H9 (cell line): ENCODE measurements at regions not wholly inside any gene's neighbourhood (a gene's known extent, or its start where the extent isn't known, plus 50 kb on each side); places are given as distances from the start of the nearest gene placed in this dataset.

Source experiments
- DNase-seq: peaks from one replicate; pipeline ENCODE4 v3.0.0-alpha.2; 2017
- H2AFZ ChIP-seq: one replicate; pipeline ENCODE4 v1.6.1; 2013; ENCODE audit warnings: mild to moderate bottlenecking, low read length, control low read depth, moderate library complexity
- H2AK5ac ChIP-seq: 2 replicates; pipeline ENCODE4 v1.6.1; 2013; ENCODE audit warnings: low read length, control low read depth, mixed read lengths; ENCODE audit not compliant: insufficient read length
- H2BK120ac ChIP-seq: one replicate; pipeline ENCODE4 v1.6.1; 2013; ENCODE audit warnings: low read depth, mild to moderate bottlenecking, low read length, control low read depth, inconsistent platforms; ENCODE audit not compliant: poor library complexity, severe bottlenecking
- H2BK12ac ChIP-seq: 2 replicates; pipeline ENCODE4 v1.6.1; 2013; ENCODE audit warnings: low read length, control low read depth, mixed read lengths, low read depth; ENCODE audit not compliant: insufficient read length
- H2BK15ac ChIP-seq: 2 replicates; pipeline ENCODE4 v1.6.1; 2013; ENCODE audit warnings: low read depth, low read length, control low read depth
- H2BK20ac ChIP-seq: one replicate; pipeline ENCODE4 v1.6.1; 2013; ENCODE audit warnings: low read depth, mild to moderate bottlenecking, low read length, control low read depth, inconsistent platforms; ENCODE audit not compliant: poor library complexity, severe bottlenecking
- H2BK5ac ChIP-seq: 2 replicates; pipeline ENCODE4 v1.6.1; 2013; ENCODE audit warnings: low read length, control low read depth, mixed read lengths; ENCODE audit not compliant: insufficient read length
- H3K14ac ChIP-seq: 2 replicates; pipeline ENCODE4 v1.6.1; 2013; ENCODE audit warnings: low read length, control low read depth; ENCODE audit not compliant: insufficient read depth
- H3K18ac ChIP-seq: 2 replicates; pipeline ENCODE4 v1.6.1; 2013; ENCODE audit warnings: low read depth, mild to moderate bottlenecking, mixed read lengths, low read length, control low read depth; ENCODE audit not compliant: insufficient read length
- H3K23ac ChIP-seq: 2 replicates; pipeline ENCODE4 v1.6.1; 2013; ENCODE audit warnings: low read length, control low read depth, mixed read lengths, low read depth; ENCODE audit not compliant: insufficient read length
- H3K23me2 ChIP-seq: 2 replicates; pipeline ENCODE4 v1.6.1; 2013; ENCODE audit warnings: low read depth, mild to moderate bottlenecking, mixed read lengths, low read length, control low read depth; ENCODE audit not compliant: insufficient read length, poor library complexity, severe bottlenecking
- H3K27ac ChIP-seq: 2 replicates; pipeline ENCODE4 v1.5.1; 2013; ENCODE audit warnings: low read length, control low read depth, mixed read lengths, low read depth; ENCODE audit not compliant: insufficient read length
- H3K27me3 ChIP-seq: 2 replicates; pipeline ENCODE4 v1.6.1; 2013; ENCODE audit warnings: low read length, control low read depth, inconsistent platforms; ENCODE audit not compliant: insufficient read depth
- H3K4ac ChIP-seq: 2 replicates; pipeline ENCODE4 v1.6.1; 2013; ENCODE audit warnings: low read depth, mild to moderate bottlenecking, control low read depth, inconsistent platforms, low read length, moderate library complexity
- H3K4me1 ChIP-seq: 2 replicates; pipeline ENCODE4 v1.6.1; 2013; ENCODE audit warnings: low read length, control low read depth, inconsistent platforms; ENCODE audit not compliant: insufficient read depth
- H3K4me2 ChIP-seq: 2 replicates; pipeline ENCODE4 v1.6.1; 2013; ENCODE audit warnings: low read length, control low read depth, mixed read lengths; ENCODE audit not compliant: insufficient read length, insufficient read depth
- H3K56ac ChIP-seq: 2 replicates; pipeline ENCODE4 v1.6.1; 2013; ENCODE audit warnings: low read depth, mild to moderate bottlenecking, mixed read lengths, low read length, control low read depth; ENCODE audit not compliant: insufficient read length
- H3K79me1 ChIP-seq: 2 replicates; pipeline ENCODE4 v1.6.1; 2013; ENCODE audit warnings: low read depth, mild to moderate bottlenecking, moderate library complexity, low read length, control low read depth, inconsistent platforms; ENCODE audit not compliant: insufficient read depth, poor library complexity, severe bottlenecking
- H3K79me2 ChIP-seq: 2 replicates; pipeline ENCODE4 v1.6.1; 2013; ENCODE audit warnings: low read length, control low read depth, inconsistent platforms; ENCODE audit not compliant: insufficient read depth
- H3K9ac ChIP-seq: 2 replicates; pipeline ENCODE4 v1.6.1; 2013; ENCODE audit warnings: low read length, control low read depth, mixed read lengths; ENCODE audit not compliant: insufficient read length; ENCODE audit errors: extremely low read depth
- H3K9me3 ChIP-seq: one replicate; pipeline ENCODE4 v1.6.1; 2013; ENCODE audit warnings: low read depth, low read length, inconsistent platforms; ENCODE audit not compliant: control insufficient read depth
- H3T11ph ChIP-seq: one replicate; pipeline ENCODE4 v1.6.1; 2013; ENCODE audit warnings: mild to moderate bottlenecking, low read length, control low read depth, inconsistent platforms
- H4K20me1 ChIP-seq: one replicate; pipeline ENCODE4 v1.6.1; 2013; ENCODE audit not compliant: control insufficient read depth, insufficient read length, insufficient read depth
- H4K5ac ChIP-seq: 2 replicates; pipeline ENCODE4 v1.6.1; 2013; ENCODE audit warnings: low read depth, mild to moderate bottlenecking, mixed read lengths, low read length, control low read depth; ENCODE audit not compliant: insufficient read length
- H4K8ac ChIP-seq: replicated peaks from 2 replicates; pipeline ENCODE4 v1.6.1; 2013; ENCODE audit warnings: low read length, control low read depth, mixed read lengths, low read depth; ENCODE audit not compliant: insufficient read length
- H4K91ac ChIP-seq: 2 replicates; pipeline ENCODE4 v1.6.1; 2013; ENCODE audit warnings: low read depth, mild to moderate bottlenecking, moderate library complexity, mixed read lengths, low read length, control low read depth; ENCODE audit not compliant: insufficient read length
- H3K27ac Mint-ChIP-seq, 3 experiments: 2 replicates in 2 of 3; 3 replicates in 1 of 3; pipeline ENCODE4 v1.8.0; 2020 to 2021; ENCODE audit warnings: mixed read lengths in 3 of 3, mild to moderate bottlenecking in 1 of 3, moderate library complexity in 1 of 3
- H3K27me3 Mint-ChIP-seq: 2 replicates; pipeline ENCODE4 v1.8.0; 2021; ENCODE audit warnings: low read depth, mild to moderate bottlenecking, moderate library complexity, mixed read lengths
- H3K36me3 Mint-ChIP-seq, 3 experiments: 2 replicates in 2 of 3; 3 replicates in 1 of 3; pipeline ENCODE4 v1.8.0; 2020 to 2021; ENCODE audit warnings: low read depth in 3 of 3, mixed read lengths in 3 of 3; ENCODE audit not compliant: insufficient read depth in 1 of 3
- H3K4me1 Mint-ChIP-seq, 2 experiments: 2 replicates each; pipeline ENCODE4 v1.8.0; 2020; ENCODE audit warnings: mixed read lengths in 2 of 2
- H3K4me3 Mint-ChIP-seq, 2 experiments: 2 replicates in 1 of 2; 3 replicates in 1 of 2; pipeline ENCODE4 v1.8.0; 2020 to 2021; ENCODE audit warnings: mild to moderate bottlenecking in 2 of 2, mixed read lengths in 2 of 2, moderate library complexity in 1 of 2
- H3K9me3 Mint-ChIP-seq, 2 experiments: 2 replicates in 1 of 2; 3 replicates in 1 of 2; pipeline ENCODE4 v1.8.0; 2020; ENCODE audit warnings: mild to moderate bottlenecking in 2 of 2, mixed read lengths in 2 of 2, moderate library complexity in 1 of 2
- CTCF ChIP-seq: fragments of 200-600 bp; sonication (generic); conservative IDR thresholded peaks from 3 replicates; pipeline ENCODE4 v1.8.0; 2021; ENCODE audit warnings: antibody characterized with exemption, mild to moderate bottlenecking
- WGBS: extraction: QIAGEN DNeasy Blood & Tissue Kit; methylation state at CpG from one replicate; pipeline ENCODE4 v1.1.7; 2013; ENCODE audit warnings: missing lambda C conversion rate, low lambda C conversion rate, mixed read lengths; ENCODE audit not compliant: insufficient read length; ENCODE audit errors: extremely low coverage; 5-methylcytosine and 5-hydroxymethylcytosine counted together

- Histone ChIP-seq H4K8ac (no peak overlapping the region), H3K27me3 (no peaks in the 10 kb centered on the region), H2BK20ac (no peak overlapping the region), H3K4me1 (no peaks in the 10 kb centered on the region), H4K5ac (no peak overlapping the region), H2BK120ac (no peak overlapping the region), H3K79me1 (no peaks in the 10 kb centered on the region), H3K4ac (no peak overlapping the region), H4K91ac (no peak overlapping the region), H3K23ac (no peak overlapping the region), H3K23me2 (no peaks in the 10 kb centered on the region), H3K9ac (no peak overlapping the region), H3K79me2 (no peaks in the 10 kb centered on the region), H3K14ac (no peak overlapping the region), H3K18ac (no peak overlapping the region), H2AFZ (no peak overlapping the region), H2AK5ac (no peak overlapping the region), H2BK5ac (no peak overlapping the region), H3K27ac (no peak overlapping the region), H3K9me3 (no peaks in the 10 kb centered on the region), H3T11ph (no peak overlapping the region), H3K4me2 (no peak overlapping the region), H2BK15ac (no peak overlapping the region), H2BK12ac (no peak overlapping the region), H4K20me1 (no peaks in the 10 kb centered on the region), H3K56ac (no peak overlapping the region)
- H3K4me1 Mint-ChIP-seq, result no peaks in the 10 kb centered on the region
- no peaks in the 10 kb centered on the region for H3K9me3 Mint-ChIP-seq
- H3K4me3 Mint-ChIP-seq, result no peak overlapping the region
- H3K36me3 Mint-ChIP-seq, result no peaks in the 10 kb centered on the region
- no peaks in the 10 kb centered on the region for H3K27me3 Mint-ChIP-seq
- DNase-seq, result no peak
- TF ChIP-seq CTCF, result no peak
- no CpG with 5 or more reads among the region's 5 CpGs for WGBS
- no peak overlapping the region for H3K27ac Mint-ChIP-seq
Measured at GRCh38 chr1:219050086-219050821, 123.4 kb upstream of the LYPLAL1 start.
